Astrocyte of the spinal cord (primary cell): ENCODE measurements at regions not wholly inside any gene's neighbourhood (a gene's known extent, or its start where the extent isn't known, plus 50 kb on each side); places are given as distances from the start of the nearest gene placed in this dataset.
A peak's percentile ranks its signal among the peaks of the same experiment; 100 is the strongest.

ENCODE experiments used
- DNase-seq: peaks from one replicate; pipeline ENCODE4 v3.0.0; 2011; ENCODE audit warnings: low read depth, low spot score
- H3K4me3 ChIP-seq: 2 replicates; pipeline ENCODE4 v1.5.1; 2011; ENCODE audit warnings: low read depth, mild to moderate bottlenecking, low read length, moderate library complexity
- CTCF ChIP-seq: IDR thresholded peaks from 2 replicates; pipeline ENCODE4 v1.5.1; 2012; ENCODE audit warnings: low read depth, mild to moderate bottlenecking, low read length, inconsistent platforms
- in situ Hi-C: cut with HindIII; loops from 2 replicates; pipeline ENCODE4 v1.10.0; 2017; ENCODE audit warnings: low sequenced_read_pairs

- no peak overlapping the region for H3K4me3 ChIP-seq
- in situ Hi-C loops = no loop called here
- TF ChIP-seq CTCF = no peak
- no peak for DNase-seq
These were observed 270.2 kb downstream of the IRS2 start for GRCh38 chr13:109516186-109516585.

GRCh38 chr13:109510013-109510412 lies 276.4 kb downstream of the IRS2 start:
- in situ Hi-C loops = no loop called here
- no peak for DNase-seq
- TF ChIP-seq CTCF = no peak
- no peak overlapping the region for H3K4me3 ChIP-seq

GRCh38 chr13:109509154-109509900 lies 277.1 kb downstream of the IRS2 start:
- no peak overlapping the region for H3K4me3 ChIP-seq
- peak; percentile 77 for DNase-seq
- no peak for TF ChIP-seq CTCF
- in situ Hi-C loops = no loop called here

DNA sequence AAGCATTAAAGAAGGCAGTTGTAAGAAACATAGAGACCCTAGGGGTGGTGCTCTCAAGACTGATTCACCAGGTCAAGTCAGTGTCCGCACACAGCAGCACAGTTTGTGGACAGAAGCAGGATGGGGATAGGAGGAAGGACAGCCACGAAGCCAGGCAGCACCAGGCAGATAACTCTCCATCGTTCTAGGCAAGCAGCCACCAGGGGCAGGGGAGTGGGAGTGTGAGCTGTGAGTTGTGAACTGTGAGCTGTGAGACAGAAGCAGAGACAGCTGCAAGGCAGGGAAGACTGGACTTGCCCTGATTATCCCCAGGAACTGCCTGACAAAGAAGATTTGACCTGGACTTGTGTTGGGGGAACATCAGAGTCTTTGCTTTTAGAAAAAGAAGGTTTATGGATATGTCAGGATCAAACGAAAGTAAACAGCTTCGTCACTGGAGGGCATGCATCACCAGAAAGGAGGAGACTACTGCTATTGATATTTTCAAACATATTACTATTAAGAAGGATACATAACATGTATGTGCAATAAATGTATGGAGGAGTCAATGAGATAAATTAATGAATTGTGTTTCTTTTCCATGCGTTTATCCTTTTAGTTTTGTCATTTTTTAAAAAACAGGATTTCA lies 286.1 kb downstream of the IRS2 start:
- in situ Hi-C loops = no loop called here

GRCh38 chr13:109497917-109498316 lies 288.5 kb downstream of the IRS2 start:
- in situ Hi-C loops = no loop called here
- no peak for DNase-seq
- H3K4me3 ChIP-seq = no peak overlapping the region
- no peak for TF ChIP-seq CTCF

More for the DNA sequence above, 286.1 kb downstream of the IRS2 start:
- no peak for DNase-seq
- H3K4me3 ChIP-seq = no peak overlapping the region
- peak; percentile 23 for TF ChIP-seq CTCF

DNA sequence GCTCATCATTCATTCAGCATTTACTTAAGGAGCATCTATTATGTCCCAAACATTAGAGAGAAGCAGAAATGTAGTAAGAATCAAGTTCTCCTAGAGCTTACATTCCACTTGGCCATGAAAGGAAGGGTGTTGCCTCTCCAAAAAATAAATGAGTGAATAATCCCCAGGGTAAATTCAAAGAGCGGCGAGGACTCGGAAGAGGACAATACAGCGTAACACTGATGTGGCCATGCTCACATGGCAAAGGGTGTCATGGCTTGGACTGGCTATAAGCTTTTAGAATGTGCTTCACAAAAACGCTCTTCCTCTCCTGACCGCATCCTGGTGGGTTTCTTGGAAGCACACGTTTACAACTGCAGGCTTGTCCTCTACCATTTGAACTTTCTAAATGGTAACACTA lies 290.2 kb downstream of the IRS2 start:
- no peak for DNase-seq
- TF ChIP-seq CTCF = no peak
- H3K4me3 ChIP-seq = no peak overlapping the region
- in situ Hi-C loops = no loop called here
